Uterus (tissue), 3 donors: ENCODE measurements at regions not wholly inside any gene's neighbourhood (a gene's known extent, or its start where the extent isn't known, plus 50 kb on each side); places are given as distances from the start of the nearest gene placed in this dataset.
A peak's percentile ranks its signal among the peaks of the same experiment; 100 is the strongest.

Source experiments
- DNase-seq, 2 donors: peaks; one replicate each; pipeline ENCODE4 v3.0.0-alpha.2; 2019 to 2020
- H3K27ac ChIP-seq, 2 donors: fragments of 200-600 bp; sonication (generic); 1 replicate in 1 of 2; 2 replicates in 1 of 2; pipeline ENCODE4 v1.5.1; 2016 to 2018
- H3K27me3 ChIP-seq, 2 donors: fragments of 200-600 bp; sonication (generic); one replicate each; pipeline ENCODE4 v1.5.1; 2018 to 2019; ENCODE audit warnings: control low read depth in 1 of 2
- H3K36me3 ChIP-seq, 2 donors: fragments of 200-600 bp; sonication (generic); one replicate each; pipeline ENCODE4 v1.5.1; 2019; ENCODE audit warnings: control low read depth in 1 of 2
- H3K4me1 ChIP-seq, 2 donors: fragments of 200-600 bp; sonication (generic); one replicate each; pipeline ENCODE4 v1.5.1; 2018 to 2019; ENCODE audit warnings: control low read depth in 1 of 2
- H3K4me3 ChIP-seq, 2 donors: fragments of 200-600 bp; sonication (generic); 1 replicate in 1 of 2; 2 replicates in 1 of 2; pipeline ENCODE4 v1.5.1; 2018 to 2019; ENCODE audit warnings: mild to moderate bottlenecking in 1 of 2
- H3K9me3 ChIP-seq, 2 donors: fragments of 200-600 bp; sonication (generic); one replicate each; pipeline ENCODE4 v1.5.1; 2019; ENCODE audit warnings: control low read depth in 1 of 2
- CTCF ChIP-seq, 4 experiments: fragments of 200-600 bp in 2 of 4; fragments of 450-650 bp in 2 of 4; sonication (generic) in 2 of 4; IDR thresholded peaks; one replicate each; pipeline ENCODE4 v1.5.1; 2016 to 2019; ENCODE audit warnings: antibody characterized with exemption in 4 of 4, mild to moderate bottlenecking in 2 of 4, moderate library complexity in 1 of 4
- POLR2A ChIP-seq, 2 donors: fragments of 450-650 bp; IDR thresholded peaks; one replicate each; pipeline ENCODE4 v1.6.1; 2016; ENCODE audit warnings: antibody characterized with exemption in 2 of 2, mild to moderate bottlenecking in 1 of 2, moderate library complexity in 1 of 2
- intact Hi-C: fragments of 100-400 bp; cut with DNase I; formaldehyde crosslinking; loops from one replicate; pipeline ENCODE4 v1.15.1; 2023; ENCODE audit warnings: low total_unique reads
- donor health status: DM: yes; HTN: yes; CAD: no.

- TF ChIP-seq CTCF (IDR thresholded peaks at IDR 0.05) (no peak), POLR2A (IDR thresholded peaks at IDR 0.05) (no peak)
- no peaks in the 10 kb centered on the region for H3K9me3 ChIP-seq
- H3K27me3 ChIP-seq = no peaks in the 10 kb centered on the region
- peak overlapping the region; percentile 6 to 57 for H3K27ac ChIP-seq
- DNase-seq = no peak
- intact Hi-C loops = no loop called here
- no peak overlapping the region for H3K4me3 ChIP-seq
- H3K4me1 ChIP-seq = no peaks in the 10 kb centered on the region
- H3K36me3 ChIP-seq = no peaks in the 10 kb centered on the region
These were observed 65.6 kb upstream of the PRICKLE2 start for GRCh38 chr3:64290864-64291263.

- Histone ChIP-seq H3K36me3 (no peaks in the 10 kb centered on the region), H3K9me3 (no peaks in the 10 kb centered on the region), H3K27ac (no peak overlapping the region), H3K4me1 (no peaks in the 10 kb centered on the region), H3K4me3 (no peak overlapping the region), H3K27me3 (no peaks in the 10 kb centered on the region)
- no peak for DNase-seq
- TF ChIP-seq POLR2A (IDR thresholded peaks at IDR 0.05) (no peak), CTCF (IDR thresholded peaks at IDR 0.05) (no peak)
- intact Hi-C loops = no loop called here
These were observed 64.9 kb upstream of the PRICKLE2 start for GRCh38 chr3:64290161-64290560.

GRCh38 chr3:64289622-64290021 lies 64.4 kb upstream of the PRICKLE2 start:
- Histone ChIP-seq H3K27me3 (no peaks in the 10 kb centered on the region), H3K27ac (no peak overlapping the region), H3K4me3 (no peak overlapping the region), H3K4me1 (no peaks in the 10 kb centered on the region), H3K36me3 (no peaks in the 10 kb centered on the region), H3K9me3 (no peaks in the 10 kb centered on the region)
- no peak for DNase-seq
- intact Hi-C loops = no loop called here
- TF ChIP-seq CTCF (IDR thresholded peaks at IDR 0.05) (no peak), POLR2A (IDR thresholded peaks at IDR 0.05) (no peak)

GRCh38 chr3:64278625-64279024 lies 53.4 kb upstream of the PRICKLE2 start:
- no peak for DNase-seq
- H3K4me3 ChIP-seq = no peak overlapping the region
- no peaks in the 10 kb centered on the region for H3K27me3 ChIP-seq
- no peaks in the 10 kb centered on the region for H3K4me1 ChIP-seq
- intact Hi-C loops = no loop called here
- TF ChIP-seq POLR2A (IDR thresholded peaks at IDR 0.05) (no peak), CTCF (IDR thresholded peaks at IDR 0.05) (no peak)
- H3K36me3 ChIP-seq = no peaks in the 10 kb centered on the region
- H3K9me3 ChIP-seq = no peaks in the 10 kb centered on the region
- no peak overlapping the region for H3K27ac ChIP-seq

- DNase-seq = no peak
- Histone ChIP-seq H3K36me3 (no peaks in the 10 kb centered on the region), H3K27ac (no peak overlapping the region), H3K9me3 (no peaks in the 10 kb centered on the region), H3K27me3 (no peaks in the 10 kb centered on the region), H3K4me3 (no peak overlapping the region), H3K4me1 (no peaks in the 10 kb centered on the region)
- intact Hi-C loops = no loop called here
- TF ChIP-seq POLR2A (IDR thresholded peaks at IDR 0.05) = no peak
- no peak for TF ChIP-seq CTCF (IDR thresholded peaks at IDR 0.05)
These were observed 50.9 kb upstream of the PRICKLE2 start for GRCh38 chr3:64276131-64276530.
